ENCODE measurements at regions not wholly inside any gene's neighbourhood (a gene's known extent, or its start where the extent isn't known, plus 50 kb on each side); places are given as distances from the start of the nearest gene placed in this dataset.

DNA sequence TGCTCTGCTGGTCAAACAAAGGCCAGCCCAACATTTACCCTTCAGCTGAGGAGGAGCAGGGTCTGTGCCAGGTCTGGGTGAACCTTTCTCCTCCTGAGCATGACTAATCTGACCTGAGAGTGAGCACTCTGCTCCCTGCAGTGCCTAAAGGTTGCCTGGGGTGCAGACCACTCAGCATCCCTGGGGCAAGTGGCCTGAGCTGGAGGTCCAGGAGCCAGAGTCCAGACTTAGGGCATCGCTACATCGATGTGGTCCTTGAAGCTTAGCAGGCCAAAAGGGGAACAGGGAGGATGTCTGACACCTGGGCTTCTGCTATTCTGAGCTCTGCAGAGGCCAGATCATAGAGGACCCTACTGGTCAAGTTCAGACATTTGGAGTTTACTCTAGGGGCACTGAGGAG lies 119.1 kb downstream of the FAM43A start:
- WGBS, 2 experiments, result 96 to 98% methylated on average over 2 of the region's 2 CpGs
- no peaks in the 10 kb centered on the region for H3K36me3 ChIP-seq (ENCODE audit: control insufficient read depth, insufficient read depth, low read length)
- no peaks in the 10 kb centered on the region for H3K9me3 ChIP-seq (ENCODE audit: control insufficient read depth, low read length)
- H3K27me3 ChIP-seq (ENCODE audit: control insufficient read depth, insufficient read depth, low read length, poor library complexity, severe bottlenecking), result no peaks in the 10 kb centered on the region
- H3K4me1 ChIP-seq (ENCODE audit: control insufficient read depth, insufficient read depth, low read length), result peaks cover 24% of the 10 kb centered on the region
- no peak overlapping the region for H3K4me3 ChIP-seq (ENCODE audit: insufficient read depth, low read depth, low read length)
- no peak overlapping the region for H3K27ac ChIP-seq (ENCODE audit: insufficient read depth, low read depth, low read length, poor library complexity, severe bottlenecking)

DNA sequence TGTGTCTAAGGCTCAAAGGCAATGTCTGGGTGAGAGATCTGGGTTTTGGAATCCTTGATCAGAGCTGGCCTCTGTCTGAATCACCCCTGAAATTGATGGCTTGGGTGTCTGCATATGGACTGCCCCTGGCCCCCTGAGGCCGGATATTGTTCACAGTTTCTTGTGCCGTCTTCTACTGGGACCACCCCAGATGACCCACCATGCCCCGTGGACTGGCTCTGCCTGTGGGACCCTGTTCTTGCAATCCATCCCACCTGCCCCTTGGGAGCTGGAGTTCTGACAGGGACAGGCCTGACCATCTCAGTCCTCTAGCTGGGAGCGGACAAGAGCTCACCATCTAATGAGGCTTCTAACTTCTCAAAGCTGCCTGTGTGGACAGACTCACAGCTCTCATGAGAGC lies 119.9 kb downstream of the FAM43A start:
- H3K27ac ChIP-seq (ENCODE audit: insufficient read depth, low read depth, low read length, poor library complexity, severe bottlenecking), result no peak overlapping the region
- no peaks in the 10 kb centered on the region for H3K9me3 ChIP-seq (ENCODE audit: control insufficient read depth, low read length)
- no peaks in the 10 kb centered on the region for H3K36me3 ChIP-seq (ENCODE audit: control insufficient read depth, insufficient read depth, low read length)
- no peaks in the 10 kb centered on the region for H3K27me3 ChIP-seq (ENCODE audit: control insufficient read depth, insufficient read depth, low read length, poor library complexity, severe bottlenecking)
- H3K4me1 ChIP-seq (ENCODE audit: control insufficient read depth, insufficient read depth, low read length), result peaks cover 22% of the 10 kb centered on the region
- H3K4me3 ChIP-seq (ENCODE audit: insufficient read depth, low read depth, low read length), result no peak overlapping the region
- WGBS, 2 experiments, result 72 to 74% methylated on average over 4 of the region's 4 CpGs

DNA sequence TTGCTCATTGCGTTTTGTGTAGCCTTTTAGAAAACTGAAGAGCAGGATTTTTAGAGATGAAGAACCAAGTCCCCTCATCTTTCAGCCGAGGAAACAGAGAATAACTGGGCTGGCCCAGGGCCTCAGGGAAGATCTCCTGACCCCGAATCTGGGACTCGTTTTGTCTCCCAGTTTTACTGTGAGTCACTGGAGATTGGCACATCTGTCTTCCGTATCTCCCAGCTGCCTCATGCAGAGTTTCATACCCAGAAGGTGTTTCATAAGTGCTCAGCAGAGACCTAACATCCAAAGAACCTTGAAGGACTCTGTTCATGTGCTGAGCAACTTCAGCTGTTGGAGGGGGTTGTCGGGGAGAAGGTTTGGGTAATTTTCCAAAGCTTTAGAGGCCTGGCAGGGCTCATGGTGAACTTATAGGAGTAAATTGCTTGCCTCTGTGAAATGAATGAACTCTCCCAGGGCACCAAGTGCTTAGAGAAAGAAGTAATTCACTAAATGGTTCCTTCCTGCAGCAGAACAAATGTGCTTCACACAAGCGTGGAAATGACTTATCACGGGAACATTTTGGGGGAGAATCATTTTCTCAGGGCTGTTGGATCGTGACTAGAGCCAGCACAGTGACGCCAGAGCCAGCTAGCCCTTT lies 121.4 kb downstream of the FAM43A start:
- Histone ChIP-seq H3K9me3 (ENCODE audit: control insufficient read depth, low read length) (no peaks in the 10 kb centered on the region), H3K27me3 (ENCODE audit: control insufficient read depth, insufficient read depth, low read length, poor library complexity, severe bottlenecking) (no peaks in the 10 kb centered on the region), H3K36me3 (ENCODE audit: control insufficient read depth, insufficient read depth, low read length) (no peaks in the 10 kb centered on the region), H3K27ac (ENCODE audit: insufficient read depth, low read depth, low read length, poor library complexity, severe bottlenecking) (no peak overlapping the region), H3K4me1 (ENCODE audit: control insufficient read depth, insufficient read depth, low read length) (peaks cover 7% of the 10 kb centered on the region), H3K4me3 (ENCODE audit: insufficient read depth, low read depth, low read length) (no peak overlapping the region)
- WGBS, 2 experiments, result 92 to 94% methylated on average over 10 of the region's 10 CpGs

DNA sequence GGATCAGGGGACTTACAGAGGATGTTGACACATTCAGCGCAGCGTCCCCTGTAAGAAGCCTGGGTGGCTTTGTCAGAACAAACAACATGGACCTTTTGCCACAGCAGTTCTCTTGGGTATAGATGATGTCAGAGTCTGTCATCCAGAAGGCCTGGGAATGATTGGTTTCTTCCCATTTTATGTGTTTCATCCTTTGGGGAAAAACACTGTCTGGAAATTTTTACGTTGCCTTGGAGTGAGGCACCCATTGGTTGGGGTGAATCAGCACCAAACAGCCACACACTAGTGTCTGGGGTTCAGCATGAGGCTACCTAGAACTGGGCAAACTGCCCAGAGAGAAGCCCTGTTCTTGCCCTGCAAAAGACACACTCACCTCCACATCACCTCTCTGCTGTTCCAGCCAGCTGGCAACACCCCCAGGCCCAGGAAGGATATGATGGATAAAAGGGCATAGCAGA lies 123.0 kb downstream of the FAM43A start:
- Histone ChIP-seq H3K36me3 (ENCODE audit: control insufficient read depth, insufficient read depth, low read length) (no peaks in the 10 kb centered on the region), H3K9me3 (ENCODE audit: control insufficient read depth, low read length) (no peaks in the 10 kb centered on the region), H3K4me1 (ENCODE audit: control insufficient read depth, insufficient read depth, low read length) (peaks cover 4% of the 10 kb centered on the region), H3K27ac (ENCODE audit: insufficient read depth, low read depth, low read length, poor library complexity, severe bottlenecking) (no peak overlapping the region), H3K4me3 (ENCODE audit: insufficient read depth, low read depth, low read length) (no peak overlapping the region), H3K27me3 (ENCODE audit: control insufficient read depth, insufficient read depth, low read length, poor library complexity, severe bottlenecking) (no peaks in the 10 kb centered on the region)
- 76 to 80% methylated on average over 3 of the region's 3 CpGs for WGBS, 2 experiments

DNA sequence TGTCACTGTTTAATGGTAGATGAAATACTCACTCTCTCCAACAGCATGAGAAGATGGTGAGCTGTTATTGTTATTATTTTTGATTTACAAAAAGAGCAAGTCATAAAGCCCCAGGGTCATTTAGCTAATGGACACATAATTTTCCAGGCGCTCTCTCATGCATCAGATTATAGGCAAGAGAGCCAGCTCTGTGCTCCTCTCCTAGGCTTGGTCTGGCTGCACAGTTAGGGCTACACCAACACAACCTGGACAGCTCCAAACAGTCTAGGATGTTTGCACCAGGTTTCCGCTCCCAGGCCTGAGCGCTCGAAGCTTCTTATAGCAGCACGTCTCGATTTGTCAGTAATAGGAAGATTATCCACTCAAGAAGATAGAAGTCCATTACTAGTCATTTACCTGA lies 123.7 kb downstream of the FAM43A start:
- H3K27ac ChIP-seq (ENCODE audit: insufficient read depth, low read depth, low read length, poor library complexity, severe bottlenecking), result no peak overlapping the region
- H3K4me1 ChIP-seq (ENCODE audit: control insufficient read depth, insufficient read depth, low read length), result peaks cover 4% of the 10 kb centered on the region
- no peaks in the 10 kb centered on the region for H3K36me3 ChIP-seq (ENCODE audit: control insufficient read depth, insufficient read depth, low read length)
- no peaks in the 10 kb centered on the region for H3K9me3 ChIP-seq (ENCODE audit: control insufficient read depth, low read length)
- H3K27me3 ChIP-seq (ENCODE audit: control insufficient read depth, insufficient read depth, low read length, poor library complexity, severe bottlenecking), result no peaks in the 10 kb centered on the region
- WGBS, 2 experiments, result 90 to 95% methylated on average over 6 of the region's 6 CpGs
- no peak overlapping the region for H3K4me3 ChIP-seq (ENCODE audit: insufficient read depth, low read depth, low read length)

DNA sequence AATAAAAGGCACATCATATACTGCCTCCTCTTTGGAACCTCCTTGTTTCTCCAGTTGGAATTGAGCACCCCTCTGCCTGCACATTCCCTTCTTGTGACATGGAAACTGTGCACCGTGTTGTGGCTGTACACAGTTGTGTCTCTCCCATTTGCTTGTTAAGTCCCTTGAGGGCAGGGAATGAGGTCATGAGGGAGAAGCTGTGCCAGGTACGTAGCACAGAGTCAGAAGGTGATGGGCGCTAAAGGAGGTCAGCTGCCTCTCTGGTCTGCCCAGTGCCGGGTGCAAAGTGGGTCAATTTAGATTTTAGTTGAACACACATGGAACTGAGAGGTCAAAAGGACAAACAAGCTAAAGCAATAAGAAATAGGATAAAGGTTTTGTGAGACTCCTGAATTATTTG lies 124.4 kb downstream of the FAM43A start:
- H3K27ac ChIP-seq (ENCODE audit: insufficient read depth, low read depth, low read length, poor library complexity, severe bottlenecking), result no peak overlapping the region
- 92 to 96% methylated on average over 4 of the region's 4 CpGs for WGBS, 2 experiments
- no peaks in the 10 kb centered on the region for H3K9me3 ChIP-seq (ENCODE audit: control insufficient read depth, low read length)
- no peaks in the 10 kb centered on the region for H3K27me3 ChIP-seq (ENCODE audit: control insufficient read depth, insufficient read depth, low read length, poor library complexity, severe bottlenecking)
- H3K4me3 ChIP-seq (ENCODE audit: insufficient read depth, low read depth, low read length), result no peak overlapping the region
- H3K36me3 ChIP-seq (ENCODE audit: control insufficient read depth, insufficient read depth, low read length), result no peaks in the 10 kb centered on the region
- peaks cover 4% of the 10 kb centered on the region for H3K4me1 ChIP-seq (ENCODE audit: control insufficient read depth, insufficient read depth, low read length)

DNA sequence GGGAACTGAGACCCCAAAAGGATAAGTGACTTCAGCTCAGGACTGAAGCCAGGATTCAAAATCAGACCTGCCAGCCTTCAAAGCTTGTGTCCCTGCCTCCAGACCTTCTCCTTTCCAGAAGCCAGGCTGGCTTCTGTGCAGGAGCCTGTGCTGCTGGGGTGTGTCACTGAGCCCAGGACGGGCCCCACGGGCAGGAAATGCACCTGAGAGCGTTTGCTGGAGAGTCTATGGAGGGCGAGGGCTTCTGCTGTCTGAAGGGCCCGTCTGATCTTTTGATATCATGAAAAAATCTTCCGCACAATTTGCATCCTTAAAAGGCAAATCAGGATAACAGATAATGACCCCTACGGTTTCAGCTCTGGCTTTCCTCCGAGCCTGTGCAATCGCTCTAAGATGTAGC lies 125.4 kb downstream of the FAM43A start:
- H3K9me3 ChIP-seq (ENCODE audit: control insufficient read depth, low read length), result no peaks in the 10 kb centered on the region
- H3K27ac ChIP-seq (ENCODE audit: insufficient read depth, low read depth, low read length, poor library complexity, severe bottlenecking), result no peak overlapping the region
- H3K36me3 ChIP-seq (ENCODE audit: control insufficient read depth, insufficient read depth, low read length), result no peaks in the 10 kb centered on the region
- H3K4me3 ChIP-seq (ENCODE audit: insufficient read depth, low read depth, low read length), result no peak overlapping the region
- H3K4me1 ChIP-seq (ENCODE audit: control insufficient read depth, insufficient read depth, low read length), result peaks cover 4% of the 10 kb centered on the region
- WGBS, 2 experiments, result 78 to 83% methylated on average over 9 of the region's 9 CpGs
- H3K27me3 ChIP-seq (ENCODE audit: control insufficient read depth, insufficient read depth, low read length, poor library complexity, severe bottlenecking), result no peaks in the 10 kb centered on the region

DNA sequence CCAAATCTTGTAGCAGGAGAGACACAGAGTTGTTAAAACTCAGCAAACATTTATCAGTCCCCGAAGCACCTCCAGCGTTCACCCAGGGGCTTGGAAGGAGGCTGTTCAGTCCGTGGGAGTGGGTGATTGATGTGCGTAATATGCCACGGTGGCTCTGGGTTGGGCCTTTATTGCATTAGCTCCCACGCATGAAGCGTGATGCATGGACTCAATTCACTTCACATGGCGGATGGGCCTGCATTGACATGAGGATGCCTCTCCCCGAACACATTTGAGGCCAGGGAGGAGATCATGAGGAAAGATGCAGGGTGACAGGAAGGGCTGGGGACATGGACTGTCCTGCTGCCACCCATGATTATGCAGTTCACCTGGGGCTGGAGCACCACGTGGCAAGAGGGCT lies 126.5 kb downstream of the FAM43A start:
- Histone ChIP-seq H3K9me3 (ENCODE audit: control insufficient read depth, low read length) (no peaks in the 10 kb centered on the region), H3K4me1 (ENCODE audit: control insufficient read depth, insufficient read depth, low read length) (no peaks in the 10 kb centered on the region), H3K36me3 (ENCODE audit: control insufficient read depth, insufficient read depth, low read length) (no peaks in the 10 kb centered on the region), H3K27ac (ENCODE audit: insufficient read depth, low read depth, low read length, poor library complexity, severe bottlenecking) (no peak overlapping the region), H3K27me3 (ENCODE audit: control insufficient read depth, insufficient read depth, low read length, poor library complexity, severe bottlenecking) (no peaks in the 10 kb centered on the region), H3K4me3 (ENCODE audit: insufficient read depth, low read depth, low read length) (no peak overlapping the region)
- WGBS, 2 experiments, result 95 to 97% methylated on average over 10 of the region's 10 CpGs

DNA sequence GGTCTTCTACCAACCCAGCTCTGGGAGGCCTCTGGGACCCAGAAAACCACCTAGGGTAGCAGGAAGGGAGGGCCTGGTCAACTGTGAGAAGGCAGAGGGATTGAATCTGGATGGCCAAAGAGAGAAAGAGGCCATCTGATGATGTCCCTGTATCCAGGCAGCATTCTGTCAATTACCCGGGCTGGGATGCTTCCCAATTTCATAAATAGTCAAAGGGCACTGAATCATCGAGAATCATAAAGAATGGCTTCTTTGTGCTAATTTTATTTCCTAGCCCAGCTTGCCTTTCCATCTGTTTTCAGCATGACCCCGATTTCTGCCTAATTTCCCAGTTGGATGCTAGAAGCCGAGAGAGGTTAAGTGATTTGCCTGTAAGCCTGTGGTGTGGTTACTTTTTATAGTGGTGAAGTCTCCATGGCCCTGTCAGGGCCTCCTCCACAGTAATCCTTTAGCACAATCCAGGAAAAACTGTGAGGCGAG lies 129.2 kb downstream of the FAM43A start:
- H3K27ac ChIP-seq (ENCODE audit: insufficient read depth, low read depth, low read length, poor library complexity, severe bottlenecking), result no peak overlapping the region
- H3K4me1 ChIP-seq (ENCODE audit: control insufficient read depth, insufficient read depth, low read length), result no peaks in the 10 kb centered on the region
- no peak overlapping the region for H3K4me3 ChIP-seq (ENCODE audit: insufficient read depth, low read depth, low read length)
- no peaks in the 10 kb centered on the region for H3K9me3 ChIP-seq (ENCODE audit: control insufficient read depth, low read length)
- 90 to 92% methylated on average over 5 of the region's 5 CpGs for WGBS, 2 experiments
- no peaks in the 10 kb centered on the region for H3K36me3 ChIP-seq (ENCODE audit: control insufficient read depth, insufficient read depth, low read length)
- no peaks in the 10 kb centered on the region for H3K27me3 ChIP-seq (ENCODE audit: control insufficient read depth, insufficient read depth, low read length, poor library complexity, severe bottlenecking)

DNA sequence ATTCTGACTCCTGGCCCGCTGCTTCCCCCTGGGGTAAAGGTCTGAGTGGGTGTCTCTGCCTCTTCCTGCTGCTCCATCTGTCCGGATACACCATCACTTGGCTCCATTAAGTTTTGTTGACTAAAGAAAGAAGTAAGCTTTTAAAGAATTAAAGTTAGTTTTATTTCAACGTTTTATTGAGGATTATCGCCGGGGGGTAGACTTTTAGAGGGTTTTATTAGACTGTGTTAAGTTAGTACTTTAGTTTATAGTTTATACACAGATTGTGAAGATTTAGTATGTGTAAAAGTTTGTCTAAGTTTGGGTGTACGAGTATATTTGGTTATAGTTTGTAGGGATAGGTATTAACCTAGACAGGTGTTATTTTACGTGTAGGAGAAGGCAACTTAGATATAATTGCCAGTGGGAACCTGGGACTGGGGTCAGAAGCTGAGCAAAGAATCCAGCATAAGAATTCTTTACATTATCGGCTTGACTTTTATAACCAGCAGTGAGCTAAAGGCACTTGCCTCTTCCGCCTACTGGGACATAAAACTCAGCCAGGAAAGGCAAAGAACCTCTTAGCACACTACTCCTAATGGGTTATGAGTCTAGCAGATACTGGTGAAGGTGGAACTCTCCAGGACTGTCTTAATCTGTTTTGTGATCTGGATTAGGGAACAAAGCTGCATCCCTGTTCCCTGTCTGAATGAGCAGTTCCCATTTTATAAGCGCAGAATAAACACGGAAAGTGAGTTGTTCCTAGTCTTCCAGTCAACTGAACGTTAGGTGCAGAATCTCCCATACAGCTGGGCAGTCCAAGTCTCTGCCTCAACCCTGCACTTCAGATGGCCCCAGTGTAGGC lies 131.3 kb downstream of the FAM43A start:
- Histone ChIP-seq H3K27ac (ENCODE audit: insufficient read depth, low read depth, low read length, poor library complexity, severe bottlenecking) (no peak overlapping the region), H3K36me3 (ENCODE audit: control insufficient read depth, insufficient read depth, low read length) (no peaks in the 10 kb centered on the region), H3K27me3 (ENCODE audit: control insufficient read depth, insufficient read depth, low read length, poor library complexity, severe bottlenecking) (no peaks in the 10 kb centered on the region), H3K4me1 (ENCODE audit: control insufficient read depth, insufficient read depth, low read length) (no peaks in the 10 kb centered on the region), H3K9me3 (ENCODE audit: control insufficient read depth, low read length) (no peaks in the 10 kb centered on the region), H3K4me3 (ENCODE audit: insufficient read depth, low read depth, low read length) (no peak overlapping the region)
- 94 to 95% methylated on average over 12 of the region's 12 CpGs for WGBS, 2 experiments
